BJ (cell line): ENCODE measurements at regions not wholly inside any gene's neighbourhood (a gene's known extent, or its start where the extent isn't known, plus 50 kb on each side); places are given as distances from the start of the nearest gene placed in this dataset.
"Not testable (repeated sequence)": the region's sequence is repeated elsewhere in the genome, so short reads cannot be mapped to it uniquely, and the experiment has no call there.

Source experiments
- CTCF ChIA-PET: fragments of 350-600 bp; formaldehyde crosslinking; extraction: SDS; loops from one replicate; lab custom pipeline; 2021; ENCODE audit warnings: antibody characterized with exemption, inconsistent platforms; lab: Yijun Ruan, JAX
- POLR2A ChIA-PET: fragments of 300-600 bp; sonication (Branson Sonifier 250); formaldehyde crosslinking; extraction: SDS; loops from one replicate; lab custom pipeline; 2021; ENCODE audit warnings: antibody characterized with exemption; lab: Charles Lee
- DNase-seq: peaks from one replicate; pipeline ENCODE4 v3.0.0-alpha.2; 2011; ENCODE audit warnings: low read depth
- H3K27me3 ChIP-seq: 2 replicates; pipeline ENCODE4 v1.6.0; 2011; ENCODE audit warnings: low read length; ENCODE audit not compliant: control insufficient read depth, insufficient read depth
- H3K36me3 ChIP-seq: 2 replicates; pipeline ENCODE4 v1.5.1; 2011; ENCODE audit warnings: low read length; ENCODE audit not compliant: control insufficient read depth, insufficient read depth
- H3K4me3 ChIP-seq: 2 replicates; pipeline ENCODE4 v1.5.1; 2011; ENCODE audit warnings: low read depth, mild to moderate bottlenecking, control low read depth, low read length
- CTCF ChIP-seq: IDR thresholded peaks from 2 replicates; pipeline ENCODE4 v1.5.1; 2011; ENCODE audit warnings: low read depth, mild to moderate bottlenecking, control low read depth, inconsistent platforms, low read length, moderate library complexity; ENCODE audit not compliant: insufficient read depth

GRCh38 chr3:139111392-139112229 is 66.9 kb upstream of the PRR23C start:
- no peak for DNase-seq
- peak; percentile 88 for TF ChIP-seq CTCF
- Histone ChIP-seq H3K4me3 (no peak overlapping the region), H3K36me3 (no peaks in the 10 kb centered on the region), H3K27me3 (peaks cover 7% of the 10 kb centered on the region)
- ChIA-PET CTCF (interaction anchor here (0.6 to 8.2 kb wide), 46 partner anchors 9 to 244 kb away, joined by 3 to 189 read pairs (median 4); partner anchors contain the start of genes FOXL2, FOXL2NB and MRPS22), POLR2A (no interaction called here)

GRCh38 chr3:139112230-139112558 is 67.5 kb upstream of the PRR23C start:
- Histone ChIP-seq H3K36me3 (no peaks in the 10 kb centered on the region), H3K27me3 (peaks cover 7% of the 10 kb centered on the region), H3K4me3 (no peak overlapping the region)
- POLR2A ChIA-PET, result no interaction called here
- CTCF ChIA-PET, result interaction anchor here (0.6 to 8.2 kb wide), 40 partner anchors 9 to 243 kb away, joined by 3 to 189 read pairs (median 6); partner anchors contain the start of genes FOXL2, FOXL2NB and MRPS22
- no peak for DNase-seq
- no peak for TF ChIP-seq CTCF

GRCh38 chr3:139113231-139113992 is 68.7 kb upstream of the PRR23C start:
- CTCF ChIA-PET, result interaction anchor here (0.9 to 8.2 kb wide), 13 partner anchors 8 to 227 kb away, joined by 3 to 189 read pairs (median 9); no protein-coding TSS in a partner anchor

GRCh38 chr3:139113993-139114375 is 69.3 kb upstream of the PRR23C start:
- H3K4me3 ChIP-seq, result no peak overlapping the region
- TF ChIP-seq CTCF, result no peak
- H3K27me3 ChIP-seq, result peaks cover 7% of the 10 kb centered on the region
- no peak for DNase-seq
- CTCF ChIA-PET, result interaction anchor here (0.9 to 8.2 kb wide), 4 partner anchors 7 to 216 kb away, joined by 4 to 189 read pairs (median 30); no protein-coding TSS in a partner anchor
- POLR2A ChIA-PET, result no interaction called here
- H3K36me3 ChIP-seq, result no peaks in the 10 kb centered on the region

More at GRCh38 chr3:139113231-139113992, 68.7 kb upstream of the PRR23C start:
- no peak for TF ChIP-seq CTCF
- Histone ChIP-seq H3K36me3 (no peaks in the 10 kb centered on the region), H3K27me3 (peaks cover 7% of the 10 kb centered on the region), H3K4me3 (no peak overlapping the region)
- POLR2A ChIA-PET, result no interaction called here
- DNase-seq, result no peak

- H3K4me3 ChIP-seq, H3K27me3 ChIP-seq, POLR2A ChIA-PET, H3K36me3 ChIP-seq, DNase-seq: not testable (repeated sequence)
- CTCF ChIA-PET, result interaction anchor here (1.8 kb wide), 1 partner anchor 212 kb away, joined by 6 read pairs; no protein-coding TSS in a partner anchor
Measured at GRCh38 chr3:139116631-139117030, 71.9 kb upstream of the PRR23C start.
